ENCODE measurements at regions not wholly inside any gene's neighbourhood (a gene's known extent, or its start where the extent isn't known, plus 50 kb on each side); places are given as distances from the start of the nearest gene placed in this dataset.

DNA sequence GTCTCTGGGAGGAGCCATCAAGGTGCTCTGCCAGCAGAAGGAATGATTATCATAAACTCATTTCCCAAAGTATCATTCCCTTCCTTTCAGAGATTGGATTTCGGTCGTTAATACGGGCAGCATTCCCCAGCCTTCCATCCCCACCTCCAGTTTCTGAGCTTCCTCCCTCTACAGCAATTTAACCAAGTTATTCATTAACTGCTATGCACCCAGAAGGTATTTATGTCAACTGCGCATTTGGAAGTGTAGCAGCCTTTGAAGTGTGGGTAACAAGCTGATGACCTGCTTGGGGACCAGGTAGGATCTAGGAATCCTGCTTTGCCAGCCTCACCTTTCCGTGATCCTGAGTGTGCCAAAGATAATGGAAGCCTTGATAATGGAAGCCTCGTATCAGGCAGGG, 172.4 kb upstream of the IGSF21 start:
- no peak for TF ChIP-seq SMC3 (IDR thresholded peaks at IDR 0.05; ENCODE audit: low read depth, low read length)
- TF ChIP-seq MEF2A (IDR thresholded peaks at IDR 0.05; ENCODE audit: borderline replicate concordance, low read depth) = no peak
- TF ChIP-seq, protein P1, sequence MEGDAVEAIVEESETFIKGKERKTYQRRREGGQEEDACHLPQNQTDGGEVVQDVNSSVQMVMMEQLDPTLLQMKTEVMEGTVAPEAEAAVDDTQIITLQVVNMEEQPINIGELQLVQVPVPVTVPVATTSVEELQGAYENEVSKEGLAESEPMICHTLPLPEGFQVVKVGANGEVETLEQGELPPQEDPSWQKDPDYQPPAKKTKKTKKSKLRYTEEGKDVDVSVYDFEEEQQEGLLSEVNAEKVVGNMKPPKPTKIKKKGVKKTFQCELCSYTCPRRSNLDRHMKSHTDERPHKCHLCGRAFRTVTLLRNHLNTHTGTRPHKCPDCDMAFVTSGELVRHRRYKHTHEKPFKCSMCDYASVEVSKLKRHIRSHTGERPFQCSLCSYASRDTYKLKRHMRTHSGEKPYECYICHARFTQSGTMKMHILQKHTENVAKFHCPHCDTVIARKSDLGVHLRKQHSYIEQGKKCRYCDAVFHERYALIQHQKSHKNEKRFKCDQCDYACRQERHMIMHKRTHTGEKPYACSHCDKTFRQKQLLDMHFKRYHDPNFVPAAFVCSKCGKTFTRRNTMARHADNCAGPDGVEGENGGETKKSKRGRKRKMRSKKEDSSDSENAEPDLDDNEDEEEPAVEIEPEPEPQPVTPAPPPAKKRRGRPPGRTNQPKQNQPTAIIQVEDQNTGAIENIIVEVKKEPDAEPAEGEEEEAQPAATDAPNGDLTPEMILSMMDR (IDR thresholded peaks at IDR 0.05) = no peak
- no peak for TF ChIP-seq ELF1 (IDR thresholded peaks at IDR 0.05)
- no peak for TF ChIP-seq POLR2AphosphoS5 (IDR thresholded peaks at IDR 0.05; ENCODE audit: low read depth, low read length)
- no peak for TF ChIP-seq FOXJ3 (CRISPR knock-in tag; IDR thresholded peaks at IDR 0.05)
- TF ChIP-seq FOXM1 (IDR thresholded peaks at IDR 0.05; ENCODE audit: low read depth) = no peak
- no peak for TF ChIP-seq RAD21 (IDR thresholded peaks at IDR 0.05; ENCODE audit: low read length)
- TF ChIP-seq TAF1 (IDR thresholded peaks at IDR 0.05; ENCODE audit: borderline replicate concordance, low read depth, low read length) = no peak
- TF ChIP-seq TCF12 (IDR thresholded peaks at IDR 0.05) = no peak
